Loucy (cell line): ENCODE measurements at regions not wholly inside any gene's neighbourhood (a gene's known extent, or its start where the extent isn't known, plus 50 kb on each side); places are given as distances from the start of the nearest gene placed in this dataset.

Experiments used
- CTCF ChIP-seq: fragments of 200-600 bp; sonication (generic); conservative IDR thresholded peaks from 2 replicates; pipeline ENCODE4 v1.5.1; 2014; ENCODE audit warnings: mild to moderate bottlenecking, antibody characterized with exemption, low read length
- EZH2phosphoT487 ChIP-seq: fragments of 200-600 bp; IDR thresholded peaks from 2 replicates; pipeline ENCODE4 v1.6.1; 2018; ENCODE audit warnings: antibody characterized with exemption, mild to moderate bottlenecking, moderate library complexity, borderline replicate concordance

- TF ChIP-seq CTCF: no peak
- no peak for TF ChIP-seq EZH2phosphoT487
Measured at GRCh38 chr9:87120610-87121009, 173.3 kb upstream of the GAS1 start.
